HL-60 (cell line): ENCODE measurements at regions not wholly inside any gene's neighbourhood (a gene's known extent, or its start where the extent isn't known, plus 50 kb on each side); places are given as distances from the start of the nearest gene placed in this dataset.

Source experiments
- DNase-seq, 2 experiments: peaks; one replicate each; pipeline ENCODE4 v3.0.0-alpha.2; 2010 to 2020; ENCODE audit warnings: low read depth in 1 of 2, low spot score in 1 of 2
- H3K27ac ChIP-seq: fragments of 250-450 bp; sonication (Bioruptor Pico); replicated peaks from 2 replicates; pipeline ENCODE4 v1.5.1; 2020; ENCODE audit warnings: mild to moderate bottlenecking, moderate library complexity
- H3K27me3 ChIP-seq: fragments of 250-450 bp; sonication (Bioruptor Pico); 2 replicates; pipeline ENCODE4 v1.5.1; 2021; ENCODE audit warnings: mild to moderate bottlenecking, moderate library complexity; ENCODE audit not compliant: insufficient read depth, poor library complexity, severe bottlenecking
- H3K4me3 ChIP-seq: replicated peaks from 2 replicates; pipeline ENCODE4 v1.5.1; 2011; ENCODE audit warnings: mild to moderate bottlenecking, control low read depth, low read length; ENCODE audit not compliant: insufficient read depth
- CTCF ChIP-seq: IDR thresholded peaks from one replicate; pipeline ENCODE4 v1.5.1; 2011; ENCODE audit warnings: low read length, control low read depth, inconsistent platforms; ENCODE audit not compliant: insufficient read depth
- GABPA ChIP-seq: IDR thresholded peaks from 2 replicates; pipeline ENCODE4 v1.6.1; 2012; ENCODE audit warnings: low read depth
- POLR2AphosphoS5 ChIP-seq: IDR thresholded peaks from 2 replicates; pipeline ENCODE4 v1.6.1; 2012; ENCODE audit warnings: low read depth
- REST ChIP-seq: IDR thresholded peaks from 2 replicates; pipeline ENCODE4 v1.6.1; 2012; ENCODE audit warnings: low read depth; ENCODE audit not compliant: insufficient replicate concordance
- SPI1 ChIP-seq: IDR thresholded peaks from 2 replicates; pipeline ENCODE4 v1.6.1; 2012; ENCODE audit warnings: low read depth, mild to moderate bottlenecking, borderline replicate concordance

- TF ChIP-seq SPI1: no peak
- TF ChIP-seq CTCF: no peak
- TF ChIP-seq POLR2AphosphoS5: no peak
- TF ChIP-seq GABPA: no peak
- no peak for TF ChIP-seq REST
- Histone ChIP-seq H3K27me3 (no peaks in the 10 kb centered on the region), H3K27ac (no peak overlapping the region), H3K4me3 (no peak overlapping the region)
- DNase-seq: no peak
Observed at GRCh38 chr2:12288048-12288447, 428.7 kb upstream of the TRIB2 start.

GRCh38 chr2:12289120-12289802 lies 427.5 kb upstream of the TRIB2 start:
- DNase-seq: no peak
- no peaks in the 10 kb centered on the region for H3K27me3 ChIP-seq
- H3K27ac ChIP-seq: no peak overlapping the region
- no peak overlapping the region for H3K4me3 ChIP-seq
- no peak for TF ChIP-seq GABPA

- no peak overlapping the region for H3K27ac ChIP-seq
- no peaks in the 10 kb centered on the region for H3K27me3 ChIP-seq
- DNase-seq: no peak
- TF ChIP-seq POLR2AphosphoS5 (no peak), REST (no peak), CTCF (no peak), GABPA (no peak), SPI1 (no peak)
- no peak overlapping the region for H3K4me3 ChIP-seq
Observed at GRCh38 chr2:12291303-12291702, 425.4 kb upstream of the TRIB2 start.

- H3K27ac ChIP-seq: no peak overlapping the region
- H3K27me3 ChIP-seq: no peaks in the 10 kb centered on the region
- TF ChIP-seq CTCF (no peak), POLR2AphosphoS5 (no peak), GABPA (no peak)
- H3K4me3 ChIP-seq: no peak overlapping the region
- no peak for DNase-seq
Observed at GRCh38 chr2:12293874-12294273, 422.9 kb upstream of the TRIB2 start.
